ENCODE measurements at regions not wholly inside any gene's neighbourhood (a gene's known extent, or its start where the extent isn't known, plus 50 kb on each side); places are given as distances from the start of the nearest gene placed in this dataset.
"Not testable (repeated sequence)": the region's sequence is repeated elsewhere in the genome, so short reads cannot be mapped to it uniquely, and the experiment has no call there.

- H3K4me3 Mint-ChIP-seq (ENCODE audit: low read depth, unreplicated experiment) = no peak overlapping the region
- no peak for DNase-seq
- no peak overlapping the region for H3K27ac Mint-ChIP-seq (ENCODE audit: unreplicated experiment)
- TF ChIP-seq, protein P1, sequence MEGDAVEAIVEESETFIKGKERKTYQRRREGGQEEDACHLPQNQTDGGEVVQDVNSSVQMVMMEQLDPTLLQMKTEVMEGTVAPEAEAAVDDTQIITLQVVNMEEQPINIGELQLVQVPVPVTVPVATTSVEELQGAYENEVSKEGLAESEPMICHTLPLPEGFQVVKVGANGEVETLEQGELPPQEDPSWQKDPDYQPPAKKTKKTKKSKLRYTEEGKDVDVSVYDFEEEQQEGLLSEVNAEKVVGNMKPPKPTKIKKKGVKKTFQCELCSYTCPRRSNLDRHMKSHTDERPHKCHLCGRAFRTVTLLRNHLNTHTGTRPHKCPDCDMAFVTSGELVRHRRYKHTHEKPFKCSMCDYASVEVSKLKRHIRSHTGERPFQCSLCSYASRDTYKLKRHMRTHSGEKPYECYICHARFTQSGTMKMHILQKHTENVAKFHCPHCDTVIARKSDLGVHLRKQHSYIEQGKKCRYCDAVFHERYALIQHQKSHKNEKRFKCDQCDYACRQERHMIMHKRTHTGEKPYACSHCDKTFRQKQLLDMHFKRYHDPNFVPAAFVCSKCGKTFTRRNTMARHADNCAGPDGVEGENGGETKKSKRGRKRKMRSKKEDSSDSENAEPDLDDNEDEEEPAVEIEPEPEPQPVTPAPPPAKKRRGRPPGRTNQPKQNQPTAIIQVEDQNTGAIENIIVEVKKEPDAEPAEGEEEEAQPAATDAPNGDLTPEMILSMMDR (IDR thresholded peaks at IDR 0.05; ENCODE audit: unreplicated experiment) = no peak
- no peaks in the 10 kb centered on the region for H3K4me1 Mint-ChIP-seq (ENCODE audit: low read depth, unreplicated experiment)
- intact Hi-C loops (cut with micrococcal nuclease; ENCODE audit: unreplicated experiment) = no loop called here
- CTCF ChIA-PET = no interaction called here
- no peaks in the 10 kb centered on the region for H3K36me3 Mint-ChIP-seq (ENCODE audit: insufficient read depth, unreplicated experiment)
- H3K27me3 Mint-ChIP-seq (ENCODE audit: unreplicated experiment) = no peaks in the 10 kb centered on the region
- H3K9me3 Mint-ChIP-seq (ENCODE audit: low read depth, unreplicated experiment) = peaks cover 24% of the 10 kb centered on the region
- no TSS peak for BruUV-seq (replicated peaks)
Measured at GRCh38 chr6:22173311-22173710, 123.5 kb downstream of the PRL start.

- intact Hi-C loops (cut with micrococcal nuclease; ENCODE audit: unreplicated experiment); BruUV-seq (replicated peaks); CTCF ChIA-PET; H3K27ac Mint-ChIP-seq (ENCODE audit: unreplicated experiment); H3K36me3 Mint-ChIP-seq (ENCODE audit: insufficient read depth, unreplicated experiment); DNase-seq; H3K4me3 Mint-ChIP-seq (ENCODE audit: low read depth, unreplicated experiment); H3K4me1 Mint-ChIP-seq (ENCODE audit: low read depth, unreplicated experiment); H3K27me3 Mint-ChIP-seq (ENCODE audit: unreplicated experiment): not testable (repeated sequence)
- peaks cover 27% of the 10 kb centered on the region for H3K9me3 Mint-ChIP-seq (ENCODE audit: low read depth, unreplicated experiment)
Measured at GRCh38 chr6:22180250-22180649, 116.6 kb downstream of the PRL start.

DNA sequence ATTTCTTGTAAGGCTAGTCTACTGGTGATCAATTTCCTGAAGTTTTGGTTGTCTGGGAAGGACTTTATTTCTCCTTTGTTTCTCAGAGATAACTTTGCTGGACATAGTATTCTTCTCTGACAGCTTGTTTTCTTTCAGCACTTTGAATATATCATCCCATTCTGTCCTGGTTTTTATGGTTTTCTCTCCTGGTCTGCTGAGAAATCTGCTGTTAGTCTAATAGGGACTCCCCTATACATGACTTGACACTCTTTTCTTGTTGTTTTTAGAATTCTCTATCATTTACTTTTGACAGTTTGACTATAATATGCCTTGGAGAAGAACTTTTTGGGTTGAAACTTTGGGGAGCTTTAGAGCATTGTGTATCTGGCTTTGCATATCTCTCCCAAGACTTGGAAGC, 112.5 kb downstream of the PRL start:
- CTCF ChIA-PET = interaction anchor here (0.5 to 0.6 kb wide), 2 partner anchors 28 to 469 kb away, joined by 3 to 5 read pairs; no protein-coding TSS in a partner anchor
- Mint-ChIP-seq H3K36me3 (ENCODE audit: insufficient read depth, unreplicated experiment) (no peaks in the 10 kb centered on the region), H3K9me3 (ENCODE audit: low read depth, unreplicated experiment) (peaks cover 25% of the 10 kb centered on the region), H3K27me3 (ENCODE audit: unreplicated experiment) (no peaks in the 10 kb centered on the region), H3K4me3 (ENCODE audit: low read depth, unreplicated experiment) (no peak overlapping the region), H3K27ac (ENCODE audit: unreplicated experiment) (no peak overlapping the region), H3K4me1 (ENCODE audit: low read depth, unreplicated experiment) (no peaks in the 10 kb centered on the region)
- DNase-seq = no peak
- TF ChIP-seq, protein P1 (IDR thresholded peaks at IDR 0.05; ENCODE audit: unreplicated experiment) = no peak
- no TSS peak for BruUV-seq (replicated peaks)
- intact Hi-C loops (cut with micrococcal nuclease; ENCODE audit: unreplicated experiment) = no loop called here

DNA sequence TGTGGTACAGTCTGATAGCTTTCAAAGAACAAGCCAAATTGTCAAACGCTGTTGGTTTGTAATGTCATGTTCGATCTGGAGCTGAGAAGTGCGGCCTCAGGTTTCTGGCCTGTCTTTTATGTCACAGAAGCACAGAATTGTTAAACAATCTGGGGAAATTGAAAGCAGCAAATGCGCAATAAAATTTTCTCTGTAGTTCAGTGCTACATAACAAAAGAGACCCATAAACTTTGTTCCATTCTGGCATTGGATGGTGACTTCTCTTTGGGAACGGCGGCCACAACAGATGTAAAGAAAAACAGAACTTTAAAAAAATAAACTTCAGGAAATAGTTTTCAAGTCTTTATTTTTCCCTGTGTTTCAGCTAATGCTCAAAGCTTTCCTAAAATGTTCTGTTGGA, 106.9 kb downstream of the PRL start:
- H3K9me3 Mint-ChIP-seq (ENCODE audit: low read depth, unreplicated experiment) = peaks cover 4% of the 10 kb centered on the region
- no peak overlapping the region for H3K27ac Mint-ChIP-seq (ENCODE audit: unreplicated experiment)
- H3K27me3 Mint-ChIP-seq (ENCODE audit: unreplicated experiment) = no peaks in the 10 kb centered on the region
- TF ChIP-seq, protein P1 (IDR thresholded peaks at IDR 0.05; ENCODE audit: unreplicated experiment) = no peak
- no TSS peak for BruUV-seq (replicated peaks)
- intact Hi-C loops (cut with micrococcal nuclease; ENCODE audit: unreplicated experiment) = no loop called here
- no peaks in the 10 kb centered on the region for H3K36me3 Mint-ChIP-seq (ENCODE audit: insufficient read depth, unreplicated experiment)
- DNase-seq = no peak
- CTCF ChIA-PET = no interaction called here
- H3K4me1 Mint-ChIP-seq (ENCODE audit: low read depth, unreplicated experiment) = no peaks in the 10 kb centered on the region
- no peak overlapping the region for H3K4me3 Mint-ChIP-seq (ENCODE audit: low read depth, unreplicated experiment)

GRCh38 chr6:22194188-22194921, 102.5 kb downstream of the PRL start:
- intact Hi-C loops (cut with micrococcal nuclease; ENCODE audit: unreplicated experiment) = no loop called here
- H3K27me3 Mint-ChIP-seq (ENCODE audit: unreplicated experiment) = no peaks in the 10 kb centered on the region
- TF ChIP-seq, protein P1 (IDR thresholded peaks at IDR 0.05; ENCODE audit: unreplicated experiment) = no peak
- CTCF ChIA-PET = interaction anchor here (0.7 kb wide), 2 partner anchors 52 to 983 kb away, joined by 3 to 4 read pairs; no protein-coding TSS in a partner anchor
- H3K27ac Mint-ChIP-seq (ENCODE audit: unreplicated experiment) = no peak overlapping the region
- H3K4me1 Mint-ChIP-seq (ENCODE audit: low read depth, unreplicated experiment) = no peaks in the 10 kb centered on the region
- BruUV-seq (replicated peaks) = no TSS peak
- H3K4me3 Mint-ChIP-seq (ENCODE audit: low read depth, unreplicated experiment) = no peak overlapping the region
- H3K36me3 Mint-ChIP-seq (ENCODE audit: insufficient read depth, unreplicated experiment) = no peaks in the 10 kb centered on the region
- no peak for DNase-seq
- H3K9me3 Mint-ChIP-seq (ENCODE audit: low read depth, unreplicated experiment) = peaks cover 4% of the 10 kb centered on the region

Data from Calu3 (cell line).